GM19455 (cell line): ENCODE measurements at regions not wholly inside any gene's neighbourhood (a gene's known extent, or its start where the extent isn't known, plus 50 kb on each side); places are given as distances from the start of the nearest gene placed in this dataset.

ENCODE experiments used
- ATAC-seq: cut with Tn5 transposase; IDR thresholded peaks from one replicate; pipeline ENCODE4 v1.9.1; 2021; ENCODE audit not compliant: unreplicated experiment

DNA sequence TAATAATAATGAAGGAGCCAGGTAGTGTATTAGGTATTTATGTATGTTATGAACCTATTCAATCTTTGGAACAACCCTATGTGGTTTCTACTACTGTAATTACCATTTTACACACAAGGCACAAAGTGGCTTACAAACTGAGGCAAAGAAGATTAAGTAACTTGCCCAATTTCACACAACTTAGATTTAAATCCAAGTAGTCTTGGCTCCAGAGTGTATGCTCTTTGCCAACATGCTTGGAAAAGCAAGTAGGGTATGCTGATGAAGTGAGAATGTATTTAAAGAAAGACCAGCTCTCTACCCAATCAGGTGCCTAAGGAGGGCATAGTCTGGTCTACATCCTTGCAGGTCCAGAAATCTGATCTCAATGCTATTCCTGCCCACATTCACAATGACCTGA, 463.2 kb downstream of the METTL15 start:
- no peak for ATAC-seq

DNA sequence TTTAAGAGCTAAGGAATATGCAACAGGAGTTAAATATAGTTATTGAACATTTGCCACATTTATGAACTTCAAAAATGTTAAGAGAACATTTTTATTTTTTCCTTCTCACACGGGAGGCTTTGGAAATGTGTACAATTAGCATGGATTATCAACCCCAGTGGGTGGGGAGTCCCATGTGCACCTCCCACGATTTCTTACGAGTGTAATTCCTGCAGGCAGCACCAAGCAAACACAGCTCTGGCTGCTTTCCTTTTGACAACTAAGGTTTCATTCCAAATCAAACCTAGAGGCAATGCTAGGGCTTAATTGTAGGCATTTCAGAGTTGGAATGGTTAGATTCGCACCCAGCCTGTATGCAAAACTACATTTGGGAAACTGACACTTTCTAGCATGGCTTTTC, 460.9 kb downstream of the METTL15 start:
- ATAC-seq, result no peak

- ATAC-seq, result no peak
Observed at GRCh38 chr11:28566339-28567089, 458.3 kb downstream of the METTL15 start.

GRCh38 chr11:28559492-28559891, 451.3 kb downstream of the METTL15 start:
- ATAC-seq, result no peak

DNA sequence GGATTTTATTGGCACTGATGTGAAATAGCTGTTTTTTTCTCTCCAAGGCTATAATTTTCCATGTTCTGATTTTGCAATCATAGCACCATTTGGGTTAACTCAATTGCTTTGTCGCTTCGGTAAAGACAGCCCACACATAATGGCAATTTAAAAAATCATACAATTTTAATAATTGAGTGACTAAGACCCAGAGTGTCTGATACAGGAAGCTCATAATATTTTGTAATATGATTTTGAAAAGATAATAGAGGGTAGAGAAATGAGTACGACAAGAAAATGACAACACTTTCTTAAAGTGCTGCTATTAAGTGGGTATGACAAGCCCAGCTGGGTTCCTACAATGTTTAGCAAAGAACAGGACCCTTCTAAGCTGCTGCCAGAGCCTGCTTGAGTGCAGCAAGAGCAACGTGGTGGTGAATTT, 439.1 kb downstream of the METTL15 start:
- no peak for ATAC-seq

DNA sequence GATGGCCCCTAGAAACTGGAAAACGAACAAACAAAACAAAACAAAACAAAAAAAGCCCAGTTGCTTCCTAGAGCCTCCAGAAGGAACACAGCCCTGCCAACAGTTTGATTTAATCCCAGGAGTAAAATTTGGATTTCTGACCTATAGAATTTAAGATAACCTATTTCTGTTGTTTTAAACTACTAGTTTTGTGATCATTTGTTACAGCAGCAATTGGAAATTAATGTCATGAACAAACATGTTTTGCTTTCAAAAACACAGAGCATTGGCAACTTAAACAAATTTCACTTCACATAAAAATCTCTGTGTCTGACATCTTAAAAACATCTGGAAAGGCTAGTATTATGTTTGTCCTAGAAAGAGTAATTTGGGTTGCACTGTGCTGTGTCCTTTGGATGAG, 437.3 kb downstream of the METTL15 start:
- no peak for ATAC-seq

- no peak for ATAC-seq
Observed at GRCh38 chr11:28542561-28542960, 434.4 kb downstream of the METTL15 start.

DNA sequence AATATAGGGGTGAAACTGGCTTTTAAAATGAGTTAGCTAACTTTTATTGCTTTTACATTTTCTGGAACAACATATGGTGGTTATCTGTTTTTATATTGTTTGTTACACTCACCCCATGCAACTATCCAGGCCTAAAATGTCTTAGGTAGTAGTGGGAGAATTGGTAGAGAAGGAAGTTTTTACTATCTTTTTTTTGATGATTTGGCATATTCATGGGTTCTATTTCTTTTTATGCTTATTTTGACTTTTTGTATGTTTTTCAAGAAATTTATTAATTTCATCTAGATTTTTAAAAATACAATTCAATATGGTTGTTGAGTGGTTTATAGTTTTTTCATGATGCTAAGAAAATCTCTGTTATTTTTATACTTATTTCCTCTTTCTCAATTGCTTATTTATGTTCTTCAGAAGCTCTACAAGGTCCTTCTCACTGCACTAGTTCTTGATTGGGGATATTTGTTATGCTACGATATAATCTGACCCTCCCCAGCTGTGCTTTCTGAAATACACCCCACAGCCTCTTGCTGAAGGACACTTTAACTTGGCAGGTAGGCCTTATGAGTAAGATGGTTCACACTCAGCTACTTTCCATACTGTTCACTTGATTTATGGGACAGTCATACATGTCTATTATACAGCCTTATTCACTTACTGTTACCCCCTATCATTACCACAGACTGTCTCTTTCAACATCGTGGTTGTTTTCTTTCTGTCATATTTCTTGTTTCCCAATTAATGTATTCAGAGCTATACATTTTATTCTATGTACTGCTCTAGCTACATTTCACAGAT, 431.2 kb downstream of the METTL15 start:
- ATAC-seq, result no peak

DNA sequence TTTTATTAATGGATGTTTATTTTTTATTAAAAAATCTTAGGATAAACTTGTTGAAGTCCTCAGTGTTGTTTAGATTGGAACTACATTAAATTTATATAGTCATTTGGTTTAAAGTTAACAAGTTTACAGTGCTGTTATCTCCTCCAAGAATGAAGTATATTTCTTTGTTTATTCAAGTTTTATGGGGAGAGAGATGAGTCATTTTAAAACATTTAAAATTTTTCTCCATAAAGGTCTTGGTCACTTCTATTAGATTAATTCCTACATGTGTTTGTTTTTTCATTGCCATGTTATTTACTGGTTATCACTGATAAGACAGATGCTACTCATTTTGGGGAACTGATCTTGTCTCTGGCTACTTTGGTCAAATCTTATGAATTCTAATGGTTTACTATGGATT, 429.6 kb downstream of the METTL15 start:
- no peak for ATAC-seq

- ATAC-seq, result no peak
Observed at GRCh38 chr11:28536504-28537267, 428.5 kb downstream of the METTL15 start.

GRCh38 chr11:28535677-28536076, 427.5 kb downstream of the METTL15 start:
- no peak for ATAC-seq

GRCh38 chr11:28529540-28530410, 421.6 kb downstream of the METTL15 start:
- ATAC-seq, result no peak

GRCh38 chr11:28529046-28529445, 420.9 kb downstream of the METTL15 start:
- no peak for ATAC-seq

GRCh38 chr11:28528217-28528616, 420.0 kb downstream of the METTL15 start:
- ATAC-seq, result no peak

GRCh38 chr11:28526406-28526751, 418.2 kb downstream of the METTL15 start:
- ATAC-seq, result no peak

DNA sequence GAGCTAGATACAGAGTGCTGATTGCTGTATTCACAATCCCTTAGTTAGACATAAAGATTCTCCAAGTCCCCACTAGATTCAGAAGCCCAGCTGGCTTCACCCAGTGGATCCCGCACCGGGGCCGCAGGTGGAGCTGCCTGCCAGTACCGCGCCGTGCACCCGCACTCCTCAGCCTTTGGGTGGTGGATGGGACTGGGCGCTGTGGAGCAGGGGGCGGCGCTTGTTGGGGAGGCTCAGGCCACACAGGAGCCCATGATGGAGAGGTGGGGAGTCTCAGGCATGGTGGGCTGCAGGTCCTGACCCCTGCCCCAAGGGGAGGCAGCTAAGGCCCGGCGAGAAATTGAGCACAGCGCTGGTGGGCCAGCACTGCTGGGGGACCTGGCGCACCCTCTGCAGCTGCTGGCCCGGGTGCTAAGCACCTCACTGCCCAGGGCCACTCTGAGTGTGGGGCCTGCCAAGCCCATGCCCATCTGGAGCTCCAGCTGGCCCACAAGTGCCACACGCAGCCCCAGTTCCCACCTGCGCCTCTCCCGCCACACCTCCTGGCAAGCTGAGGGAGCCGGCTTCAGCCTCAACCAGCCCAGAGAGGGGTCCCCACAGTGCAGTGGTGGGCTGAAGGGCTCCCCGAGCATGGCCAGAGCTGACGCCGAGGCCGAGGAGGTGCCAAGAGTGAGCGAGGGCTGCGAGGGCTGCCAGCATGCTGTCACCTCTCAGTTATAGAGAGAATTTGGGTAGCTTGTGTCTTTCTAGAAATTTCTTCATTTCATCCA, 417.6 kb downstream of the METTL15 start:
- no peak for ATAC-seq

GRCh38 chr11:28524098-28524497, 415.9 kb downstream of the METTL15 start:
- no peak for ATAC-seq

DNA sequence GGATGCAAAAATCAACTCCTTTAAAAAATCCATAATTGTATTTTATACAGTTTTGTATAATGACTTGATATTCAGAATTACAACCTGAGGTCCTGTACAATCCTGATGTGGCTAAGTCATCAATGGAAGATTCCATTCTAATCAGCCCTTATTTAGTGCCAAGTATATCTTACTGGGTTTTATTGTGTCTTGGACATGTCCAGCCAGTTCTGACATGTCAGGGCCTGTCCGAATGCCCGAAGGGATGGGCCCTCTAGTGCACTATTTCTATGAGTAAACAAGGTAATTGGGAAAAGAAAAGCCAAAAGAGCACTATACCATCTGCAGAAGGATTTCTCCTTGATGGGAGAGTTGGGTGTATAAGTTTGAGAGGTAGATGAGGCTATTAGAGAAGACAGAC, 412.9 kb downstream of the METTL15 start:
- no peak for ATAC-seq

DNA sequence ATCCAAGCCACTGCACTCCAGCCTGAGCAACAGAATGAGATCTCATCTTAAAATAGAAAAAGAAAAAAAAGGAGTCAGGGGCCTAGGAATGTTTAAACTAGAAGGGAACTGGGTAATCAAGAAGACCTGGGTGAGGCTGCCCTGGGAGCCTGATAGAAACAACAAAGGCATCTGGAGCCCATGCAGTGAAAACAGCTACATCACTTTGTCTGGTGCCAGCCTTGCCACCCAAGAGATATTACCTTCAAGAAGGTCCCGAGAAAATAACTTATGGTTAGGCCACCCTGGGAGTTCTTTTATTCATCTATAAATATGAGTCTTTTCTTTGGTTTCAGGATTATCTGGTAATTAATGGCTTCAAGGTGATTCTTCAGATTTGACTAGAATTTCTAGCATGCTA, 412.1 kb downstream of the METTL15 start:
- no peak for ATAC-seq

DNA sequence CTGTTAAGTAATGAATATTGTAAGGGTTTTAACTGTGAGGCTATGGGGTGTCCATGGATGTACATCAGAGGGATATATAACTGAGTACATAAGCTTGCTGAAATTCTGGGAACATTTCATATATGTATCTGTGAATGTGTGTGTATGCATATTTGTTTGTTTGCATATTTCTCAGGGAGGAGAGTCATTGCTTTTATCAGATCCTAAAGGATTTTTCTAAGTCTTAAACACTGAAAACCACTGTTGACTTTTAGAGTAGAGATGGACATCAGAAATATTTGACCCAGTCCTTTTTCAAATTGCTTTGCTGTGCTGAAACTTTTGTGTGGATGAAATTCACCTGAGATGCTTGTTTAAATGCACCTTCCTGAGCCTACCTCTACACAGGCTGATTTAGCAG, 410.6 kb downstream of the METTL15 start:
- ATAC-seq, result no peak
